Astrocyte of the cerebellum (primary cell): ENCODE measurements at regions not wholly inside any gene's neighbourhood (a gene's known extent, or its start where the extent isn't known, plus 50 kb on each side); places are given as distances from the start of the nearest gene placed in this dataset.

Experiments used
- DNase-seq: peaks from one replicate; pipeline ENCODE4 v3.0.0-alpha.2; 2011; ENCODE audit warnings: low read depth
- H3K4me3 ChIP-seq: 2 replicates; pipeline ENCODE4 v1.5.1; 2011; ENCODE audit warnings: mild to moderate bottlenecking, low read depth, low read length, moderate library complexity
- CTCF ChIP-seq: IDR thresholded peaks from 2 replicates; pipeline ENCODE4 v1.5.1; 2012; ENCODE audit warnings: low read length, low read depth, moderate library complexity, mild to moderate bottlenecking; ENCODE audit errors: missing control alignments
- in situ Hi-C: cut with HindIII; loops from 2 replicates; pipeline ENCODE4 v1.10.0; 2017; ENCODE audit warnings: low sequenced_read_pairs

GRCh38 chr10:44619521-44619920 is 234.6 kb upstream of the CXCL12 start:
- TF ChIP-seq CTCF: no peak
- in situ Hi-C loops: no loop called here
- no peak overlapping the region for H3K4me3 ChIP-seq
- no peak for DNase-seq

DNA sequence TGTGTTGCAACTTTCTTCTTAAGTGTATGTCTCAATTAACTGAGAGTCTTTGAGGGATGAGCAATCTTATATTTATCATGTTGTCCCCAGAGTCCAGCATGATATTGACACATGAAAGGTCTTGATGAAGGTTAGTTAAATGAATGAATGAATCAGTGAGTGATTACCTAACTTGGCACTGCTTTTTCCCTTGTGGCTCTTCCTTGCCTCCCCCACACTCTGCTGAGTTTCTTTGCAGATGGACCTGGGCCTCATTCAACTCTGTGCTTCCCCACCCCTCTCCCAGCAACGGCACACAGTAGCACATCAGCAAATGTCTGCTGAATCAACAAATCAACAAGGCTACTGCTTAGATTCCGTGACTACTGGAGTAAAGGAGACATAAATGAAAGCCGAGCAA is 235.1 kb upstream of the CXCL12 start:
- no peak for DNase-seq
- H3K4me3 ChIP-seq: no peak overlapping the region
- in situ Hi-C loops: no loop called here
- no peak for TF ChIP-seq CTCF

GRCh38 chr10:44627591-44628354 is 242.9 kb upstream of the CXCL12 start:
- no peak for DNase-seq
- H3K4me3 ChIP-seq: no peak overlapping the region
- in situ Hi-C loops: no loop called here
- no peak for TF ChIP-seq CTCF

DNA sequence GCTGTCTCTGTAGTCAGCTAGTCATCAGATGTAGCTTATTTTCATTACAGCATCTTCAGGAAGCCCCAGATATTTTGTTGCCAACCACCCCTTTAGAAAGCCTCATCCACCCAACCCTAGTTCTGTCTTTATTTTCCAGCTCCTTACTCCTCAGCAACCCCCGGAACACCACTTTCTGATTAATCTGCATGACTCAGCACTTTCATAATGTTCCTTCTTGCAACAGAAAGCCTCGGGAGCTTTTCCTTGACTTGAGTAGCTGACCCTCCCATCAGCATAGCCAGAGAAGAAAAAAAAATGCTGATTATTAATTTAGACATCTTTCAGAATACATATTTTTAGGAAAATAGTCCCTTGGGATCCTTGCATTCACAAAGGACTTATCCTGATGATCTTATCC is 244.0 kb upstream of the CXCL12 start:
- no peak overlapping the region for H3K4me3 ChIP-seq

GRCh38 chr10:44635176-44635575 is 250.3 kb upstream of the CXCL12 start:
- H3K4me3 ChIP-seq: no peak overlapping the region
- no peak for DNase-seq
- no peak for TF ChIP-seq CTCF
- in situ Hi-C loops: no loop called here

More for the DNA sequence above, 244.0 kb upstream of the CXCL12 start:
- peak; percentile 15 for DNase-seq
- in situ Hi-C loops: no loop called here
- TF ChIP-seq CTCF: no peak

- DNase-seq: no peak
- no peak for TF ChIP-seq CTCF
- H3K4me3 ChIP-seq: no peak overlapping the region
- in situ Hi-C loops: no loop called here
Observed at GRCh38 chr10:44636625-44637024, 251.7 kb upstream of the CXCL12 start.
